Ovary (tissue), 7 donors: ENCODE measurements at regions not wholly inside any gene's neighbourhood (a gene's known extent, or its start where the extent isn't known, plus 50 kb on each side); places are given as distances from the start of the nearest gene placed in this dataset.

ENCODE experiments used
- DNase-seq, 5 donors: peaks; one replicate each; pipeline ENCODE4 v3.0.0-alpha.2; 2019 to 2020
- H3K27ac ChIP-seq, 2 donors: fragments of 200-600 bp; one replicate each; pipeline versions ENCODE4 v1.5.1 to v1.8.0; 2019 to 2022
- H3K27me3 ChIP-seq: fragments of 200-600 bp; one replicate; pipeline ENCODE4 v1.8.0; 2022
- H3K36me3 ChIP-seq: fragments of 200-600 bp; sonication (generic); one replicate; pipeline ENCODE4 v1.5.1; 2019
- H3K4me1 ChIP-seq: one replicate; pipeline ENCODE4 v1.8.1; 2013; ENCODE audit warnings: mild to moderate bottlenecking, moderate library complexity; ENCODE audit not compliant: insufficient read depth
- H3K4me3 ChIP-seq: fragments of 200-600 bp; sonication (generic); one replicate; pipeline ENCODE4 v1.5.1; 2017
- H3K9me3 ChIP-seq, 2 donors: fragments of 200-600 bp in 1 of 2; sonication (generic) in 1 of 2; one replicate each; pipeline versions ENCODE4 v1.5.1 to v1.8.1; 2013 to 2019; ENCODE audit warnings: mild to moderate bottlenecking in 1 of 2, moderate library complexity in 1 of 2
- CTCF ChIP-seq, 3 donors: fragments of 450-650 bp in 2 of 3; fragments of 200-600 bp in 1 of 3; IDR thresholded peaks; one replicate each; pipeline versions ENCODE4 v1.5.1 to v1.8.0; 2016 to 2022; ENCODE audit warnings: antibody characterized with exemption in 3 of 3, mild to moderate bottlenecking in 1 of 3
- EP300 ChIP-seq: sonication (generic); formaldehyde crosslinking; IDR thresholded peaks from one replicate; pipeline ENCODE4 v1.6.1; 2017; ENCODE audit warnings: antibody characterized with exemption
- POLR2A ChIP-seq: fragments of 450-650 bp; IDR thresholded peaks from one replicate; pipeline ENCODE4 v1.6.1; 2017; ENCODE audit warnings: antibody characterized with exemption, mild to moderate bottlenecking, moderate library complexity
- WGBS, 3 donors: extraction: QIAGEN DNeasy Blood & Tissue Kit in 1 of 3; methylation state at CpG; one replicate each; pipeline versions ENCODE4 v1.1.5 to v1.1.7; 2013 to 2017; 5-methylcytosine and 5-hydroxymethylcytosine counted together
- intact Hi-C, 4 donors: fragments of 100-400 bp; cut with DNase I; formaldehyde crosslinking; loops; one replicate each; pipeline versions ENCODE4 v1.11.0 to v1.15.1; 2022 to 2023
- donor health status: DM: no; HTN: no; CAD: no; lungs with moderate emphysema.
- donor health status: DM: no; HTN: no; CAD: no.
- donor health status: Bipolar disorder and iron deficiency.
- donor health status: DM: no; HTN: no; CAD: no.
- donor health status: DM: yes; HTN: yes; CAD: no.

GRCh38 chr10:106338486-106338885 lies 826.0 kb downstream of the SORCS1 start:
- TF ChIP-seq POLR2A: no peak
- no peak for TF ChIP-seq CTCF (IDR thresholded peaks at IDR 0.05)
- Histone ChIP-seq H3K9me3 (no peaks in the 10 kb centered on the region), H3K4me1 (no peaks in the 10 kb centered on the region), H3K27ac (no peak overlapping the region), H3K36me3 (no peaks in the 10 kb centered on the region), H3K4me3 (no peak overlapping the region), H3K27me3 (no peaks in the 10 kb centered on the region)
- intact Hi-C loops: no loop called here
- no peak for DNase-seq
- 4 to 7% (median 5%) methylated on average over 2 of the region's 2 CpGs for WGBS, 3 donors

GRCh38 chr10:106336874-106337273 lies 827.6 kb downstream of the SORCS1 start:
- Histone ChIP-seq H3K27me3 (no peaks in the 10 kb centered on the region), H3K4me1 (no peaks in the 10 kb centered on the region), H3K9me3 (no peaks in the 10 kb centered on the region), H3K4me3 (no peak overlapping the region), H3K36me3 (no peaks in the 10 kb centered on the region), H3K27ac (no peak overlapping the region)
- intact Hi-C loops: no loop called here
- no peak for TF ChIP-seq CTCF (IDR thresholded peaks at IDR 0.05)
- TF ChIP-seq EP300: no peak
- TF ChIP-seq POLR2A: no peak
- DNase-seq: no peak
- 90 to 93% (median 91%) methylated on average over 5 of the region's 5 CpGs for WGBS, 3 donors

- intact Hi-C loops: no loop called here
- Histone ChIP-seq H3K27me3 (no peaks in the 10 kb centered on the region), H3K27ac (no peak overlapping the region), H3K9me3 (no peaks in the 10 kb centered on the region), H3K4me3 (no peak overlapping the region), H3K36me3 (no peaks in the 10 kb centered on the region), H3K4me1 (no peaks in the 10 kb centered on the region)
- TF ChIP-seq EP300 (no peak), CTCF (IDR thresholded peaks at IDR 0.05) (no peak), POLR2A (no peak)
- 84 to 86% (median 85%) methylated on average over 3 of the region's 3 CpGs for WGBS, 3 donors
- DNase-seq: no peak
These were observed 836.8 kb downstream of the SORCS1 start for GRCh38 chr10:106327747-106328146.

GRCh38 chr10:106320876-106321275 lies 843.6 kb downstream of the SORCS1 start:
- H3K9me3 ChIP-seq: no peaks in the 10 kb centered on the region
- no peak for DNase-seq
- no peaks in the 10 kb centered on the region for H3K4me1 ChIP-seq
- TF ChIP-seq POLR2A (no peak), EP300 (no peak), CTCF (IDR thresholded peaks at IDR 0.05) (no peak)
- H3K36me3 ChIP-seq: no peaks in the 10 kb centered on the region
- no peak overlapping the region for H3K4me3 ChIP-seq
- 84 to 91% (median 88%) methylated on average over 3 of the region's 3 CpGs for WGBS, 3 donors
- no peak overlapping the region for H3K27ac ChIP-seq
- no peaks in the 10 kb centered on the region for H3K27me3 ChIP-seq
- intact Hi-C loops: no loop called here

- intact Hi-C loops: no loop called here
- WGBS, 3 donors: 89 to 95% (median 93%) methylated on average over 5 of the region's 5 CpGs
- no peak overlapping the region for H3K4me3 ChIP-seq
- H3K27ac ChIP-seq: no peak overlapping the region
- H3K36me3 ChIP-seq: no peaks in the 10 kb centered on the region
- DNase-seq: no peak
- no peak for TF ChIP-seq POLR2A
- no peak for TF ChIP-seq EP300
- TF ChIP-seq CTCF (IDR thresholded peaks at IDR 0.05): no peak
- H3K9me3 ChIP-seq: no peaks in the 10 kb centered on the region
- H3K4me1 ChIP-seq: no peaks in the 10 kb centered on the region
- H3K27me3 ChIP-seq: no peaks in the 10 kb centered on the region
These were observed 844.4 kb downstream of the SORCS1 start for GRCh38 chr10:106320078-106320477.
